T47D (cell line): ENCODE measurements at regions not wholly inside any gene's neighbourhood (a gene's known extent, or its start where the extent isn't known, plus 50 kb on each side); places are given as distances from the start of the nearest gene placed in this dataset.

Experiments
- DNase-seq, 2 experiments: peaks; one replicate each; pipeline versions ENCODE4 v3.0.0 to v3.0.0-alpha.2; 2011 to 2012; ENCODE audit warnings: low read depth in 1 of 2, low spot score in 1 of 2
- JUND ChIP-seq: IDR thresholded peaks from 2 replicates; pipeline ENCODE4 v1.6.1; 2012; ENCODE audit warnings: low read depth
- in situ Hi-C: cut with HindIII; loops from 2 replicates; pipeline ENCODE4 v1.10.0; 2016; ENCODE audit warnings: low sequenced_read_pairs, low pct_unique_long_range_greater_than_20kb

GRCh38 chr5:155996123-155996522, 330.8 kb upstream of the SGCD start:
- in situ Hi-C loops, result no loop called here
- TF ChIP-seq JUND, result no peak
- DNase-seq, result no peak

- DNase-seq, result no peak
- in situ Hi-C loops, result no loop called here
- TF ChIP-seq JUND, result no peak
Observed at GRCh38 chr5:155998257-155998656, 328.7 kb upstream of the SGCD start.

- in situ Hi-C loops, result no loop called here
- DNase-seq, result peak in 1 of 2 experiments; percentile 35
- TF ChIP-seq JUND, result no peak
Observed at GRCh38 chr5:156000115-156000514, 326.8 kb upstream of the SGCD start.

- no peak for DNase-seq
- TF ChIP-seq JUND, result no peak
- in situ Hi-C loops, result no loop called here
Observed at GRCh38 chr5:156004754-156005153, 322.2 kb upstream of the SGCD start.

GRCh38 chr5:156006026-156006647, 320.8 kb upstream of the SGCD start:
- DNase-seq, result no peak
- TF ChIP-seq JUND, result no peak
- in situ Hi-C loops, result no loop called here

GRCh38 chr5:156008844-156009243, 318.1 kb upstream of the SGCD start:
- no peak for TF ChIP-seq JUND
- in situ Hi-C loops, result no loop called here
- no peak for DNase-seq

- in situ Hi-C loops, result no loop called here
- TF ChIP-seq JUND, result no peak
Observed at GRCh38 chr5:156009583-156009982, 317.4 kb upstream of the SGCD start.

GRCh38 chr5:156015137-156015536, 311.8 kb upstream of the SGCD start:
- no peak for DNase-seq
- no peak for TF ChIP-seq JUND
- in situ Hi-C loops, result no loop called here

More at GRCh38 chr5:156009583-156009982, 317.4 kb upstream of the SGCD start:
- no peak for DNase-seq

- in situ Hi-C loops, result no loop called here
- no peak for DNase-seq
- no peak for TF ChIP-seq JUND
Observed at GRCh38 chr5:156019130-156019529, 307.8 kb upstream of the SGCD start.

GRCh38 chr5:156019571-156020180, 307.3 kb upstream of the SGCD start:
- in situ Hi-C loops, result no loop called here
- no peak for TF ChIP-seq JUND
- DNase-seq, result no peak

- TF ChIP-seq JUND, result no peak
- DNase-seq, result no peak
- in situ Hi-C loops, result no loop called here
Observed at GRCh38 chr5:156020647-156021046, 306.3 kb upstream of the SGCD start.

- in situ Hi-C loops, result no loop called here
Observed at GRCh38 chr5:156021866-156022265, 305.1 kb upstream of the SGCD start.

GRCh38 chr5:156025656-156026055, 301.3 kb upstream of the SGCD start:
- in situ Hi-C loops, result no loop called here
- no peak for TF ChIP-seq JUND

More at GRCh38 chr5:156021866-156022265, 305.1 kb upstream of the SGCD start:
- DNase-seq, result no peak
- no peak for TF ChIP-seq JUND

GRCh38 chr5:156031181-156031580, 295.8 kb upstream of the SGCD start:
- TF ChIP-seq JUND, result no peak
- no peak for DNase-seq
- in situ Hi-C loops, result no loop called here

More at GRCh38 chr5:156025656-156026055, 301.3 kb upstream of the SGCD start:
- no peak for DNase-seq
